ENCODE measurements at regions not wholly inside any gene's neighbourhood (a gene's known extent, or its start where the extent isn't known, plus 50 kb on each side); places are given as distances from the start of the nearest gene placed in this dataset.

GRCh38 chr7:118111347-118111746 lies 72.6 kb upstream of the LSM8 start:
- Mint-ChIP-seq H3K27ac (no peak overlapping the region), H3K4me1 (no peaks in the 10 kb centered on the region), H3K4me3 (no peak overlapping the region), H3K9me3 (ENCODE audit: insufficient read depth) (peaks cover 2% of the 10 kb centered on the region), H3K27me3 (no peaks in the 10 kb centered on the region)
- H3K27me3 ChIP-seq (replicated peaks in 1 of 4; ENCODE audit: control extremely low read depth in 1 of 4, control insufficient read depth in 3 of 4, insufficient read depth in 4 of 4, low read length in 3 of 4): no peaks in the 10 kb centered on the region
- no peaks in the 10 kb centered on the region for H3K36me3 ChIP-seq (replicated peaks in 1 of 2; ENCODE audit: control extremely low read depth in 1 of 2, control insufficient read depth in 1 of 2, extremely low read depth in 1 of 2, insufficient read depth in 2 of 2, low read length in 1 of 2)
- H3K27ac ChIP-seq (ENCODE audit: low read length in 2 of 2): no peak overlapping the region
- H2AFZ ChIP-seq (ENCODE audit: insufficient read depth, low read depth, low read length, poor library complexity, severe bottlenecking): no peak overlapping the region
- ChIA-PET POLR2A (no interaction called here), CTCF (no interaction called here)
- DNase-seq: no peak
- no peak for ATAC-seq (ENCODE audit: low read depth)
- no peaks in the 10 kb centered on the region for H4K20me1 ChIP-seq (ENCODE audit: control insufficient read depth, insufficient read depth, low read length, poor library complexity, severe bottlenecking)
- no peak overlapping the region for H3K4me2 ChIP-seq (replicated peaks; ENCODE audit: low read depth, low read length, poor library complexity, severe bottlenecking)
- no peak overlapping the region for H3K9ac ChIP-seq (ENCODE audit: low read length)
- H3K4me3 ChIP-seq (ENCODE audit: control extremely low read depth in 1 of 5, extremely low read depth in 1 of 5, insufficient read depth in 1 of 5, low read depth in 2 of 5, low read length in 4 of 5): no peak overlapping the region
- peaks cover 0 to 4% (median 4%) of the 10 kb centered on the region in 3 donors for H3K9me3 ChIP-seq (ENCODE audit: control extremely low read depth in 1 of 3, control insufficient read depth in 2 of 3, insufficient read depth in 1 of 3, low read length in 2 of 3)
- no peaks in the 10 kb centered on the region for H3K79me2 ChIP-seq (ENCODE audit: control insufficient read depth, insufficient read depth, low read length)
- intact Hi-C loops (cut with micrococcal nuclease): no loop called here
- H3K4me1 ChIP-seq (ENCODE audit: control insufficient read depth in 2 of 2, insufficient read depth in 2 of 2, low read length in 2 of 2): no peaks in the 10 kb centered on the region
- TF ChIP-seq EZH2 (IDR thresholded peaks at IDR 0.05; ENCODE audit: borderline replicate concordance, insufficient read depth, low read depth, low read length, poor library complexity, severe bottlenecking) (no peak), CTCF (IDR thresholded peaks at IDR 0.05) (no peak)
- WGBS (ENCODE audit: insufficient coverage): 88% methylated on average over 2 of the region's 2 CpGs

GRCh38 chr7:118114175-118114574 lies 69.8 kb upstream of the LSM8 start:
- POLR2A ChIA-PET: no interaction called here
- Histone ChIP-seq H4K20me1 (ENCODE audit: control insufficient read depth, insufficient read depth, low read length, poor library complexity, severe bottlenecking) (no peaks in the 10 kb centered on the region), H3K4me1 (ENCODE audit: control insufficient read depth in 2 of 2, insufficient read depth in 2 of 2, low read length in 2 of 2) (no peaks in the 10 kb centered on the region), H3K36me3 (replicated peaks in 1 of 2; ENCODE audit: control extremely low read depth in 1 of 2, control insufficient read depth in 1 of 2, extremely low read depth in 1 of 2, insufficient read depth in 2 of 2, low read length in 1 of 2) (no peaks in the 10 kb centered on the region), H2AFZ (ENCODE audit: insufficient read depth, low read depth, low read length, poor library complexity, severe bottlenecking) (no peak overlapping the region), H3K27ac (ENCODE audit: low read length in 2 of 2) (no peak overlapping the region), H3K9ac (ENCODE audit: low read length) (no peak overlapping the region), H3K79me2 (ENCODE audit: control insufficient read depth, insufficient read depth, low read length) (no peaks in the 10 kb centered on the region), H3K4me3 (ENCODE audit: control extremely low read depth in 1 of 5, extremely low read depth in 1 of 5, insufficient read depth in 1 of 5, low read depth in 2 of 5, low read length in 4 of 5) (no peak overlapping the region), H3K9me3 (ENCODE audit: control extremely low read depth in 1 of 3, control insufficient read depth in 2 of 3, insufficient read depth in 1 of 3, low read length in 2 of 3) (peaks cover 0 to 4% (median 4%) of the 10 kb centered on the region in 3 donors), H3K4me2 (replicated peaks; ENCODE audit: low read depth, low read length, poor library complexity, severe bottlenecking) (no peak overlapping the region), H3K27me3 (replicated peaks in 1 of 4; ENCODE audit: control extremely low read depth in 1 of 4, control insufficient read depth in 3 of 4, insufficient read depth in 4 of 4, low read length in 3 of 4) (no peaks in the 10 kb centered on the region)
- CTCF ChIA-PET: no interaction called here
- no peak overlapping the region for H3K4me3 Mint-ChIP-seq
- DNase-seq (no peak), ATAC-seq (ENCODE audit: low read depth) (no peak)
- peaks cover 15% of the 10 kb centered on the region for H3K9me3 Mint-ChIP-seq (ENCODE audit: insufficient read depth)
- intact Hi-C loops (cut with micrococcal nuclease): no loop called here
- WGBS (ENCODE audit: insufficient coverage): 91% methylated on average over 10 of the region's 10 CpGs
- no peak for TF ChIP-seq EZH2 (IDR thresholded peaks at IDR 0.05; ENCODE audit: borderline replicate concordance, insufficient read depth, low read depth, low read length, poor library complexity, severe bottlenecking)
- TF ChIP-seq CTCF (IDR thresholded peaks at IDR 0.05): no peak
- H3K4me1 Mint-ChIP-seq: no peaks in the 10 kb centered on the region
- no peaks in the 10 kb centered on the region for H3K27me3 Mint-ChIP-seq
- no peak overlapping the region for H3K27ac Mint-ChIP-seq

Measured in B cell (primary cell).